KBM-7 (cell line): ENCODE measurements at regions not wholly inside any gene's neighbourhood (a gene's known extent, or its start where the extent isn't known, plus 50 kb on each side); places are given as distances from the start of the nearest gene placed in this dataset.

ENCODE experiments used
- DNase-seq: peaks from one replicate; pipeline ENCODE4 v3.0.0-alpha.2; 2015
- in situ Hi-C: fragments of 300-500 bp; cut with MboI; formaldehyde crosslinking; loops from 2 replicates; pipeline ENCODE4 v1.14.3; 2020; ENCODE audit warnings: low sequenced_read_pairs, low pct_unique_long_range_greater_than_20kb, mixed read lengths

GRCh38 chr2:41087946-41088345 is 636.1 kb upstream of the SLC8A1 start:
- DNase-seq: no peak
- in situ Hi-C loops: no loop called here

GRCh38 chr2:41101281-41101680 is 649.4 kb upstream of the SLC8A1 start:
- in situ Hi-C loops: no loop called here
- DNase-seq: no peak

DNA sequence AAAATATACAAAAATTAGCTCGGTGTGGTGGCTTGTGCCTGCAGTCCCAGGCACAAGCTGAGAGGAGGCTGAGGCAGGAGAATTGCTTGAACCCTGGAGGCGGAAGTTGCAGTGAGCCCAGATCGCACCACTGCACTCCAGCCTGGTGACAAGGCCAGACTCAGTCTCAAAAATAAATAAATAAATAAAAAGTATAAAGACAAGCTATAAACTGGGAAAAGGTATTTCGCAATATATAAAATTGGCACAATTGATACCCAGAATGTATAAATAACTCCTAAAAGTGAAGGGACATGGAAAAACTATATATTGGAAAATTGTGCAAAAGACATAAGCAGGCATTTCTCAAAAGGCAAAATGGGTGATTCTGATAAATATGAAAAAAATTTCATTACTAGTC is 657.9 kb upstream of the SLC8A1 start:
- no peak for DNase-seq
- in situ Hi-C loops: no loop called here

GRCh38 chr2:41111836-41112627 is 660.1 kb upstream of the SLC8A1 start:
- DNase-seq: peak; percentile 55
- in situ Hi-C loops: no loop called here

- in situ Hi-C loops: no loop called here
- no peak for DNase-seq
Observed at GRCh38 chr2:41116106-41116797, 664.4 kb upstream of the SLC8A1 start.

DNA sequence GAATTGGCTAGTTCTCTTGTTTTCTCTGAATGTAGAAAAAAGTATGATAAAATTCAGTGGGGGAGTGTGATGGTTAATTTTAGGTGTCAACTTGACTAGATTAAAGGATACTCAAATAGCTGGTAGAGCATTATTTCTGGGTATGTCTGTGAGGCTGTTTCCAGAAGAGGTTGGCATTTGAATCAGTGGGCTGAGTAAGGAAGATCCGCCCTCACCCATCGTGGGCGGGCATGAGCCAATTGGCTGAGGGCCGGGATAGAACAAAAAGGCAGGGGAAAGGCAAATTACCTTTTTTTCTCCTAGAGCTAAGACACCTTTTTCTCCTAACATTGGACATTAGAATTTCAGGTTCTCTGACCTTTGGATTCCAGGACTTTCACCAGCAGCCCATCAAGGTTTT is 667.6 kb upstream of the SLC8A1 start:
- in situ Hi-C loops: no loop called here
- no peak for DNase-seq

DNA sequence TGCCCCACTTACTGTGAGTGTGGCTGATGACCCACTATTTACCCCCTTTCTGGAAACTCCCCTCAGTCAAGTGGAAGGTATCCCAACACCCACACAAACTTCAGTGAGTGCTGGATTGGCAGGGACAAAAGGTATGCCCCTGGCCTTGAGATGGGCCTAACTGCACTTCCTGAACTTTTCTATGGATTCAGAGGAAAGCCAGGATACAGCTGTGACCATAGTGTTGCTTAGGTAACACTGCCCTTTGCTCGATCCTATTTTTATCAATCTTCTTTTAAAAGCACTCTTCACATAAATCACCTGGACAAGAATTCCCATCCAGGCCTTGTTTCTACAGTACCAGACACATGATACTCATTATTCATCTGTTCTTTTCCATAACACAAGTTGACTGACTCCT is 671.5 kb upstream of the SLC8A1 start:
- no peak for DNase-seq
- in situ Hi-C loops: no loop called here

- no peak for DNase-seq
- in situ Hi-C loops: no loop called here
Observed at GRCh38 chr2:41127351-41127750, 675.5 kb upstream of the SLC8A1 start.

- in situ Hi-C loops: no loop called here
- DNase-seq: peak; percentile 9
Observed at GRCh38 chr2:41129988-41130387, 678.1 kb upstream of the SLC8A1 start.

- in situ Hi-C loops: no loop called here
- no peak for DNase-seq
Observed at GRCh38 chr2:41137031-41137430, 685.1 kb upstream of the SLC8A1 start.

DNA sequence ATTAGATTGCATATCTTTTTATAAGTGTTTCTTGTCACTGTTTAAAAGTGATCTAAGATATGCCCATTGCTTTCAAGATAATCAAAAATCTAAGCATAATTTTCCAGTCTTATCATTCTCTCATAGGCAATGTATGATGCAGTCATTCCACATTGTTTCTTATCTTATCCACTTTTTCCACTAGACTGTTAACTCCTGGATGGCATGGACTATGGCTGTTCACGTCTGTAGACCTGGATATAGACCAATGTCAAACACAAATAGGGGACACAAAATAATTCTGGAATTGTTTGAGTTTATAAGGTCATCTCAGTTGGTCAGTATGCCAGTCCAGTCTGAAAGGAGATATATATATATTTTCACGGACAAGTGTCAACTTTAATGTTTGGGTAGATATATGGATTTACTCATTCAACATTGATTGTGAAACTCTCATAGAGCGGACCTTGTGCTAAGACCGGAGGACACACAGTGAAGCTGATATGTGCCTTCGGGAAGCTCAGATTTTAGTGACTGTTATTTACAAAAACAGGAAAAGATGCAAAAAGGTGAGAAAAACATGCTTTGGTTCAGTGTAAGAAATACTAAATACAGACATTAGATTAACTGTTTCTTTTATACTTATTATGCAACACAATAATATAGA is 689.4 kb upstream of the SLC8A1 start:
- in situ Hi-C loops: no loop called here
- no peak for DNase-seq

- no peak for DNase-seq
- in situ Hi-C loops: no loop called here
Observed at GRCh38 chr2:41142478-41142877, 690.6 kb upstream of the SLC8A1 start.

- in situ Hi-C loops: no loop called here
- no peak for DNase-seq
Observed at GRCh38 chr2:41145066-41145465, 693.2 kb upstream of the SLC8A1 start.

- in situ Hi-C loops: no loop called here
- no peak for DNase-seq
Observed at GRCh38 chr2:41149054-41149453, 697.2 kb upstream of the SLC8A1 start.

DNA sequence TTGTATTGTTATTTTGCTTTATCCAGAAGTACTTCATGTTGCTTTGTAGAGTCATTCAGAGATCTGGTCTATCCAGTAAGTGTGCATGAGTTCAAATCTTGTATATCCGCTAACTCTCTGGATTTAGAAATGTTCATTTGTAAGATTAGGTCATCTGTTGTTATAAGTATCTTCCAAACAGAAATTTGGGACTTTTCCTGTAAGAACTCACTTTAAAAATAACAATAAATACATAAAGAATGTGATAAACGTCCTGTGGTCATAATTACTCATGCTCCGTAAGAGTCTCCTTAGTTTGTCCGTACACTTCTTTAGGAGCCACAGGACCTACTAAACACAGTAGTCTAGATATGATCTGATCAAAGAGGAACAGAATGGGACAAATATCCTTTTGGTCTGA is 699.9 kb upstream of the SLC8A1 start:
- in situ Hi-C loops: no loop called here
- DNase-seq: no peak

- DNase-seq: no peak
- in situ Hi-C loops: no loop called here
Observed at GRCh38 chr2:41152318-41152717, 700.4 kb upstream of the SLC8A1 start.

- in situ Hi-C loops: no loop called here
- peak; percentile 31 for DNase-seq
Observed at GRCh38 chr2:41160439-41160838, 708.5 kb upstream of the SLC8A1 start.

DNA sequence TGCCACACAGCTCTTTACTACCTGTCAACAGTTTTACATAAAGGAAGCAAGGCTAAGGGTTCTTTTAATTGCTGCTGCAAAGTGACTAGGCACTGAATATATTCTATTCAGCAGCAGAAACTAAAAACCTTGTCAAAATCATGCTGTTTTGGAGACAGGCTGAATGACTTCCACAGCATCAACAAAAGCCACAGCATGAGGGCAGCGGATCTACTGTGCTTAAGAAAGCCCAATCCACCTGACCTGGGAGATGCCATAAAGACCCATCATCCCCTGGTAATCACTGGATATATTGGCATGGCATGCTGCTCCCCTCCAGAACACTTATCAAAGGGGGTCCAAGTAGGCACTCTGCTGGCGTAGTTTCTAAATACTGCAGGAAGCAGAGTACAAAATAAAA is 715.1 kb upstream of the SLC8A1 start:
- in situ Hi-C loops: no loop called here
- DNase-seq: no peak

- in situ Hi-C loops: no loop called here
- DNase-seq: no peak
Observed at GRCh38 chr2:41169744-41170143, 717.9 kb upstream of the SLC8A1 start.

DNA sequence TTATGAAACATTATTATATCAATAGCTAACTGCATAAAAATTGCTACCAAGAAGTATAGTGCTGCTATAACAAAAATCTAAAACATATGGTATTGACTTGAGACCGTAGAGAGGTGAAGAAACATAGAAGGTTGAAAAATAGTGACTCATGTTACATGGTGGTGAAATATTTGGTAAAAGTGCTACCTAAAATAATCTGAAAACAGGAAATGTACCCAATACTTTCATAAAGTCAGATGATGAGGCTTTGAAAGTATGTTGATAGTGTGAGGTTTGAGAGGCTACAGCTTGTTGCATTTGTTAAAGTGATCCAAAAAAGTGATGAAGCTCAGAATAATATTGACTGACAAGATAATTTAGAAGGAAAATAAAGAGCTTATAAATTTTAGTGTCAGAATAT is 718.7 kb upstream of the SLC8A1 start:
- DNase-seq: no peak
- in situ Hi-C loops: no loop called here
